ENCODE measurements at regions not wholly inside any gene's neighbourhood (a gene's known extent, or its start where the extent isn't known, plus 50 kb on each side); places are given as distances from the start of the nearest gene placed in this dataset.

- TF ChIP-seq CTCF (IDR thresholded peaks at IDR 0.05) (no peak), POLR2AphosphoS5 (IDR thresholded peaks at IDR 0.05) (no peak), POLR2A (IDR thresholded peaks at IDR 0.05) (no peak)
Measured at GRCh38 chr1:200471739-200472138, 61.9 kb upstream of the ZNF281 start.

Measured in transverse colon (tissue), 4 donors.